ENCODE measurements at regions not wholly inside any gene's neighbourhood (a gene's known extent, or its start where the extent isn't known, plus 50 kb on each side); places are given as distances from the start of the nearest gene placed in this dataset.

DNA sequence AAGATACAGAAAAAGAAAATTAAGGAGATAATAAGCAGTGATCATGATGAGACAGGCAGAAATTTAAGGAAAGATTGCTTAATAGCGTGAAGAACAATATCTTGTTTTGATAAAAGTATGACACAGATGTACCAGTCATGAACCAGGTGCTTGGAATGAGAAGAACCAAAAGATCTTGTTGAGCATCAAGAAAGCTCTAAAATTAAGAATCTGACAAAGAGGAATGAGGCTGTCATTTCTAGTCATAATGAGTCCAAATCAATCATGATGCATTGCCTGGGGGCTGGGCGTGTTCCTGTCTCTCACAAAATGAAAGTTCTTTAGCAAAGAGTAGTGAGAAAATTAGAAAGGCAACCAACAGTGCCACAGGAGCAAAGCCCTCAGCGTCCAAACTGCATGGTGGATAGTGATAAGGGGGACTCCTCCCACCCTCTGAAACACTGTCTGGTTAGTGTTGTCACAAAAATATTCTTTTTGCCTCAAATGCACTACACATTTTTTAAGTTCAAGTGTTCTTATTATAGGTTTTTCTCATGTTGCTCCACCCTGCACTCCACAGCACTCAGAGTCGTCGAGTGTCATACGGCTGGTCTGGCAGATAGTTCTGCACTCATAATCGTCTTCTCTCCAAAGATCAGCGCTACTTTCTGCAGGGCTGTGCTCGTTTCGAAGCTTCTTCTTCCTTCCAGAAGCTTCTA is 439.6 kb downstream of the TNS3 start:
- H3K56ac ChIP-seq (replicated peaks; ENCODE audit: insufficient read length, low read depth, low read length), result no peak overlapping the region
- no peak overlapping the region for H3K18ac ChIP-seq (ENCODE audit: extremely low read depth, low read length)
- H2AK5ac ChIP-seq (ENCODE audit: low read depth, low read length), result no peak overlapping the region
- no peak overlapping the region for H3K9ac ChIP-seq (replicated peaks in 1 of 4; ENCODE audit: extremely low read depth in 1 of 4, low read depth in 3 of 4, low read length in 3 of 4)
- H3K23me2 ChIP-seq (ENCODE audit: low read depth, low read length), result no peaks in the 10 kb centered on the region
- H3K23ac ChIP-seq (ENCODE audit: insufficient read length), result no peak overlapping the region
- H3K4ac ChIP-seq (replicated peaks; ENCODE audit: insufficient read length, low read depth, low read length), result no peak overlapping the region
- no peak overlapping the region for H4K8ac ChIP-seq (ENCODE audit: extremely low read depth, insufficient read depth, low read length)
- H2BK12ac ChIP-seq (ENCODE audit: low read depth, low read length), result no peak overlapping the region
- WGBS, 2 experiments (ENCODE audit: extremely low coverage in 1 of 2, insufficient coverage in 1 of 2, insufficient read length in 1 of 2, insufficient replicate concordance in 2 of 2, low coverage in 1 of 2, low lambda C conversion rate in 2 of 2, missing lambda C conversion rate in 1 of 2), result 86% methylated on average over 10 of the region's 10 CpGs; no CpG with 5 or more reads in 1 of the 2 experiments
- H4K20me1 ChIP-seq (replicated peaks in 1 of 2; ENCODE audit: control insufficient read depth in 1 of 2, insufficient read depth in 2 of 2, low read length in 2 of 2), result no peaks in the 10 kb centered on the region
- no peak overlapping the region for H2BK5ac ChIP-seq (ENCODE audit: low read depth, low read length)
- H2BK20ac ChIP-seq (ENCODE audit: low read length), result no peak overlapping the region
- H4K91ac ChIP-seq (replicated peaks; ENCODE audit: insufficient read length, low read length), result no peak overlapping the region
- TF ChIP-seq KDM1A (IDR thresholded peaks at IDR 0.05; ENCODE audit: borderline replicate concordance, low read length) (no peak), GABPA (IDR thresholded peaks at IDR 0.05; ENCODE audit: borderline replicate concordance, insufficient read depth, low read length) (no peak), GTF2F1 (IDR thresholded peaks at IDR 0.05; ENCODE audit: borderline replicate concordance, low read depth, low read length) (no peak), CTBP2 (IDR thresholded peaks at IDR 0.05; ENCODE audit: borderline replicate concordance, insufficient read depth, insufficient read length, low read length) (no peak), JUN (IDR thresholded peaks at IDR 0.05; ENCODE audit: low read depth, low read length) (no peak), TAF1 (IDR thresholded peaks at IDR 0.05; ENCODE audit: low read depth, low read length) (no peak), SIN3A (conservative IDR thresholded peaks at IDR 0.05 in 1 of 2, IDR thresholded peaks at IDR 0.05 in 1 of 2; ENCODE audit: low read depth in 1 of 2, low read length in 2 of 2) (no peak), CHD2 (IDR thresholded peaks at IDR 0.05; ENCODE audit: low read length) (no peak), TEAD4 (IDR thresholded peaks at IDR 0.05; ENCODE audit: low read depth, low read length) (no peak)
- H3K4me3 ChIP-seq (ENCODE audit: extremely low read depth in 1 of 4, insufficient read depth in 2 of 4, low read depth in 3 of 4, low read length in 4 of 4), result no peak overlapping the region
- H3K79me1 ChIP-seq (ENCODE audit: low read depth, low read length), result no peaks in the 10 kb centered on the region
- H3K27ac ChIP-seq (ENCODE audit: low read depth, low read length), result no peak overlapping the region
- H3K79me2 ChIP-seq (ENCODE audit: control insufficient read depth in 1 of 2, insufficient read depth in 2 of 2, low read length in 2 of 2), result no peaks in the 10 kb centered on the region
- ChIA-PET CTCF (ENCODE audit: partially characterized antibody) (interaction anchor here (1.1 kb wide), 1 partner anchor 38 kb away, joined by 4 read pairs; no protein-coding TSS in a partner anchor), POLR2A (ENCODE audit: partially characterized antibody) (no interaction called here)
- no peak overlapping the region for H2AFZ ChIP-seq (ENCODE audit: low read length)
- no peak overlapping the region for H4K5ac ChIP-seq (ENCODE audit: insufficient read length, low read depth, low read length)
- FAIRE-seq, result no peak
- no peaks in the 10 kb centered on the region for H3K4me1 ChIP-seq (replicated peaks in 1 of 4; ENCODE audit: control insufficient read depth in 3 of 4, insufficient read depth in 4 of 4, low read length in 3 of 4)
- no peaks in the 10 kb centered on the region for H3K9me3 ChIP-seq (ENCODE audit: insufficient read depth in 2 of 2, low read depth in 1 of 2, low read length in 1 of 2)
- no peaks in the 10 kb centered on the region for H3K27me3 ChIP-seq (replicated peaks in 1 of 4; ENCODE audit: control insufficient read depth in 3 of 4, extremely low read depth in 1 of 4, insufficient read depth in 3 of 4, low read length in 3 of 4)
- no peaks in the 10 kb centered on the region for H3K36me3 ChIP-seq (ENCODE audit: control insufficient read depth in 2 of 4, insufficient read depth in 4 of 4, low read length in 3 of 4)
- no peak overlapping the region for H2BK120ac ChIP-seq (replicated peaks; ENCODE audit: low read depth, low read length)
- no peak overlapping the region for H2BK15ac ChIP-seq (ENCODE audit: low read length)
- H3K14ac ChIP-seq (ENCODE audit: insufficient read length), result no peak overlapping the region
- DNase-seq (ENCODE audit: low read depth in 1 of 2, low spot score in 2 of 2), result no peak
- no peak overlapping the region for H3K4me2 ChIP-seq (ENCODE audit: insufficient read depth in 1 of 2, low read depth in 2 of 2, low read length in 2 of 2)

Measured in H1 (cell line).